Osteoblast (primary cell): ENCODE measurements at regions not wholly inside any gene's neighbourhood (a gene's known extent, or its start where the extent isn't known, plus 50 kb on each side); places are given as distances from the start of the nearest gene placed in this dataset.

Source experiments
- DNase-seq: peaks from one replicate; pipeline ENCODE4 v3.0.0; 2011; ENCODE audit warnings: low spot score, mixed read lengths; ENCODE audit not compliant: insufficient read length; ENCODE audit errors: missing footprints
- H2AFZ ChIP-seq: 2 replicates; pipeline ENCODE4 v1.6.0; 2011; ENCODE audit warnings: mild to moderate bottlenecking, low read length
- H3K27ac ChIP-seq: 2 replicates; pipeline ENCODE4 v1.5.1; 2011; ENCODE audit warnings: mild to moderate bottlenecking, low read depth, low read length, moderate library complexity
- H3K27me3 ChIP-seq: 2 replicates; pipeline ENCODE4 v1.6.0; 2012; ENCODE audit warnings: mild to moderate bottlenecking, control low read depth, inconsistent platforms, low read length, moderate library complexity; ENCODE audit not compliant: insufficient read depth
- H3K36me3 ChIP-seq: 2 replicates; pipeline ENCODE4 v1.5.1; 2011; ENCODE audit warnings: mild to moderate bottlenecking, low read length, control low read depth, moderate library complexity; ENCODE audit not compliant: insufficient read depth
- H3K4me1 ChIP-seq: 2 replicates; pipeline ENCODE4 v1.5.1; 2011; ENCODE audit warnings: mild to moderate bottlenecking, low read length, control low read depth, moderate library complexity; ENCODE audit not compliant: insufficient read depth
- H3K4me2 ChIP-seq: 2 replicates; pipeline ENCODE4 v1.6.0; 2011; ENCODE audit warnings: mild to moderate bottlenecking, low read length; ENCODE audit not compliant: insufficient read depth
- H3K4me3 ChIP-seq: fragments of 200-600 bp; sonication (generic); 3 replicates; pipeline ENCODE4 v1.5.1; 2012; ENCODE audit warnings: mild to moderate bottlenecking, low read length, inconsistent platforms; ENCODE audit not compliant: insufficient read depth
- H3K79me2 ChIP-seq: 2 replicates; pipeline ENCODE4 v1.6.0; 2012; ENCODE audit warnings: mild to moderate bottlenecking, low read length, control low read depth, inconsistent platforms; ENCODE audit not compliant: insufficient read depth
- H3K9me3 ChIP-seq: 2 replicates; pipeline ENCODE4 v1.5.1; 2011; ENCODE audit warnings: low read depth, low read length, control low read depth
- H4K20me1 ChIP-seq: 2 replicates; pipeline ENCODE4 v1.6.0; 2012; ENCODE audit warnings: mild to moderate bottlenecking, low read length, control low read depth; ENCODE audit not compliant: insufficient read depth
- CTCF ChIP-seq: IDR thresholded peaks from 2 replicates; pipeline ENCODE4 v1.5.1; 2011; ENCODE audit warnings: mild to moderate bottlenecking, low read depth, low read length, moderate library complexity; ENCODE audit errors: extremely low read depth

- H3K4me2 ChIP-seq, result no peak overlapping the region
- no peak overlapping the region for H2AFZ ChIP-seq
- H3K9me3 ChIP-seq, result no peaks in the 10 kb centered on the region
- no peaks in the 10 kb centered on the region for H4K20me1 ChIP-seq
- no peaks in the 10 kb centered on the region for H3K79me2 ChIP-seq
- no peak for TF ChIP-seq CTCF
- no peaks in the 10 kb centered on the region for H3K36me3 ChIP-seq
- no peaks in the 10 kb centered on the region for H3K4me1 ChIP-seq
- no peaks in the 10 kb centered on the region for H3K27me3 ChIP-seq
- DNase-seq, result no peak
- no peak overlapping the region for H3K27ac ChIP-seq
- no peak overlapping the region for H3K4me3 ChIP-seq
These were observed 300.0 kb upstream of the CWC22 start for GRCh38 chr2:180307096-180307495.

- no peak for DNase-seq
- no peak overlapping the region for H3K4me2 ChIP-seq
- H4K20me1 ChIP-seq, result no peaks in the 10 kb centered on the region
- no peaks in the 10 kb centered on the region for H3K79me2 ChIP-seq
- H3K27me3 ChIP-seq, result no peaks in the 10 kb centered on the region
- H3K9me3 ChIP-seq, result no peaks in the 10 kb centered on the region
- H3K4me1 ChIP-seq, result no peaks in the 10 kb centered on the region
- TF ChIP-seq CTCF, result no peak
- H3K27ac ChIP-seq, result no peak overlapping the region
- H3K36me3 ChIP-seq, result no peaks in the 10 kb centered on the region
- no peak overlapping the region for H3K4me3 ChIP-seq
- no peak overlapping the region for H2AFZ ChIP-seq
These were observed 299.2 kb upstream of the CWC22 start for GRCh38 chr2:180306346-180306745.

GRCh38 chr2:180291552-180292421 lies 284.7 kb upstream of the CWC22 start:
- Histone ChIP-seq H3K9me3 (no peaks in the 10 kb centered on the region), H3K79me2 (no peaks in the 10 kb centered on the region), H3K4me3 (no peak overlapping the region), H3K27me3 (no peaks in the 10 kb centered on the region), H3K27ac (peak overlapping the region; percentile 73), H2AFZ (no peak overlapping the region), H3K4me1 (peaks cover 19% of the 10 kb centered on the region), H3K4me2 (peak overlapping the region; percentile 52), H4K20me1 (no peaks in the 10 kb centered on the region), H3K36me3 (no peaks in the 10 kb centered on the region)
- peak; percentile 50 for DNase-seq
- no peak for TF ChIP-seq CTCF

- H3K4me2 ChIP-seq, result peak overlapping the region; percentile 52
- H3K27ac ChIP-seq, result peak overlapping the region; percentile 73
These were observed 284.0 kb upstream of the CWC22 start for GRCh38 chr2:180291060-180291459.

More at GRCh38 chr2:180291060-180291459, 284.0 kb upstream of the CWC22 start:
- Histone ChIP-seq H4K20me1 (no peaks in the 10 kb centered on the region), H3K27me3 (no peaks in the 10 kb centered on the region), H3K4me3 (no peak overlapping the region), H3K9me3 (no peaks in the 10 kb centered on the region), H2AFZ (no peak overlapping the region), H3K36me3 (no peaks in the 10 kb centered on the region), H3K4me1 (peaks cover 19% of the 10 kb centered on the region), H3K79me2 (no peaks in the 10 kb centered on the region)
- no peak for TF ChIP-seq CTCF
- DNase-seq, result no peak
